ENCODE measurements at regions not wholly inside any gene's neighbourhood (a gene's known extent, or its start where the extent isn't known, plus 50 kb on each side); places are given as distances from the start of the nearest gene placed in this dataset.
"Not testable (repeated sequence)": the region's sequence is repeated elsewhere in the genome, so short reads cannot be mapped to it uniquely, and the experiment has no call there.

DNA sequence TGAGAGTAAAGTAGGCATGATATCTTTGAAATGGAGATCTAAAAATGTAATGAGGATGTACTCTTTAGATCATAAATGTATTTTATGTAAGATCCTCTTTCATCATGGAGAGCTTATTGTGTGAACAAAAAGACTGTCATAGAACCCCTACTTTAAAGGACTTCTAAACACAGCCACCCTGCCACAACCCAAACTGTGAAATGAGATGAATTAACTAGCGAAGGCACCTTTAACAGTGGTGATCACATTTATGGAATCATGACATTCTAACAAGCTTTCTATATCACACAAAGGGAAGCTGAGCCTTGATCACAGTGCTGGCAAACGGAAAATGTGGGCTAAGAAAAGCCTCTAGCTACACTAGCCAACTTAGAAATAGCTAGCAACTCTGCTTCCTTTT lies 1585.2 kb downstream of the EFNA5 start:
- DNase-seq: no peak

DNA sequence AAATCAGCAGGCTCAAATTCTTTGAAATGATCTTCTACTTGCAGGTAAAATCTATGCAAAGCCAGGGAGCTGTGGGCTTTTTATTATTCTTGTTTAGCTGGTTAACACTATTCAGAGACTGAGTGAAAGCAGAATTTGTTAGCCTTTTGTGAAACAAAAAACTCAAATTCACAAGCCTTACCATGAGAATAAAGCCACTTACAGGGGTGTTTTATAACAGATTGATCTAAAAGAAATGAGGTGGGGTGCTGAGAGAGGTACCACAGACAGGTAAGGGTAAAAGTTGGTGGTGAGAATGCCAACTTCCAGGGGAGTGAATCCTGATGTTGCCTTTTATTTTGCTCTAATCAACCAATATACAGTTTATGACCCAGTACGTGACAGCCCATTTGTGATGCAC lies 1585.6 kb downstream of the EFNA5 start:
- no peak for DNase-seq

DNA sequence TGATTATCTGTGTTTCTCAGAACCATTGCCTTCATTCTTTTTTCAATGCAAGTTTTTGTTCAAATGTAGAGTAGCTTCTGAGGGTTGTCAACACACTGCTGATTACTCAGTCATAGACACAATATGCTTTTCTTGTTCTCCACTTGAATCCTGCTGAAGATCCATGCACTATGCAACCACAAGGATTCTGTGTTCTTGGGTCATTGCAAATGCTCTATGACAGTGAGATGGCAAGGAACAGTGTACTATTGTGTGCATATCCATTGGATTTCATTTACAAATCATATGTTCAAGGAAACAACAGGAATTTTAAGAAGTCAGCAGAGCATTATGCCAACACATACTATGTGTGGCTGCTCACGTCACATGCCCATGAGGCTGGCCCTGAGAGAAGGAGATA lies 1590.2 kb downstream of the EFNA5 start:
- DNase-seq: no peak

DNA sequence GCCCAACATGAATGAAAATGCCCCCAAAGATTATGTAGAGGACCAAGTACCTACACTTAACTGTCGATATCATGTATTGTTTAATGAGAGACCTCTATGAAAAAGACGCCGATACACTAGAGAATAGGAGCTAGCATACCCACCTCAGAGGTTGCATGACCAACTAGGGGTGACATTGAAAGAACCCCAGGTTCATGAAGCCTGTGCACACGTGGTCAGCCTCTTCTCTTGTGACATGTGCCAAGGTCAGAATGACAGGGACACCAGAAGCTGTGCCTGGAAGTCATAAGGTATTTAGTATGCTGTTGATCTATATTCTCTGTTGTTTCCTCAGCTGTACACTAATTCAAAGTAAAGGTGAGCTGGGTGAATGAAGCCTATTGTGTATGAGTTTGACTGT lies 1594.1 kb downstream of the EFNA5 start:
- DNase-seq: no peak

DNA sequence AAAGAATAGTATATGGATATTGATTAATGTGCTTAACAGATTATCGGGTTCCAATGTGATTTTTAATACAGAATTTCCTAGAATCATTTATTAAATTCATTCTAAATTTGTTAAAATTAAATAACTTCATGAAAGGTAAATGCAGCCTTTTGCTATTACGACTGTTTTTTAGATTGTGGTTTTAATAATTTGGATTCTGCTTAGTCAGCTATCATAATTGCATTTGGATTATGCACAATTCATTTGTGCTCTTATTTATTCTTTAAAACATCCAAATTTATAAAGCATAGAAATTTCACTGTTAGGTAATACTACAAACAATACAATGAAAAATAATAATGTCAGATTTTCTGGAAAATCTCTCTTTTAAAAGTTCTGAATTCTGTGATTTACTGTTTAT lies 1598.5 kb downstream of the EFNA5 start:
- DNase-seq: no peak

DNA sequence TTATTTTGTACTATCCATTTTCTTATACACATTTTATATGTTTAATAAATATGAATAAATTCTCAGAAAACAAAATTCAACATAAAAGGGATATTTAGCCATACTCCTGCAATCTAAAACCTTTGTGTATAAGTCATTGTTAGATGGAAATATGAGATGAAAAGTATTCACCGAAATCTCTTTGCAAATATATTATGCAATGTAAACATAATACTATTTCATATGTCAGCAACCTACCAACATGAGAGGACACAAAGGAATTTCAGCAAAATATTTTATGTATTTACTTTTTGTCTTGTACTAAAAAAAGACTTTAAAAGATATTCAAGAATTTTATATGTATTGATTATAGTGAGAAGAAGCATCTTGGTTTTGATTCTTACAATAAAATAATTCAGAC lies 1623.4 kb downstream of the EFNA5 start:
- DNase-seq: no peak

DNA sequence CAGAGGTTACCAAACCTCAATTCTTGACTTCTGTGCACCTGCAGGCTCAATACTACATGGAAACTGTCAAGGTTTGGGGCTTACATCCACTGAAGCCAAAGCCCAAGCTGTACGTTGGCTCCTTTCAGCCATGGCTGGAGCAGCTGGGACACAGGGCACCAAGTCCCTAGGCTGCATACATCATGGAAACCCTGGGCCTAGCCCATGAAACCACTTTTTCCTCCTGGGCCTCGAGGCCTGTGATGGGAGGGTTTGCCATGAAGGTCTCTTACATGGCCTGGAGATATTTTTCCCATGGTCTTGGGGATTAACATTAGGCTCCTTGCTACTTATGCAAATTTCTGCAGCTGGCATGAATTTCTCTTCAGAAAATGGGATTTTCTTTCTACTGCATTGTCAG lies 1638.7 kb downstream of the EFNA5 start:
- DNase-seq: not testable (repeated sequence)

DNA sequence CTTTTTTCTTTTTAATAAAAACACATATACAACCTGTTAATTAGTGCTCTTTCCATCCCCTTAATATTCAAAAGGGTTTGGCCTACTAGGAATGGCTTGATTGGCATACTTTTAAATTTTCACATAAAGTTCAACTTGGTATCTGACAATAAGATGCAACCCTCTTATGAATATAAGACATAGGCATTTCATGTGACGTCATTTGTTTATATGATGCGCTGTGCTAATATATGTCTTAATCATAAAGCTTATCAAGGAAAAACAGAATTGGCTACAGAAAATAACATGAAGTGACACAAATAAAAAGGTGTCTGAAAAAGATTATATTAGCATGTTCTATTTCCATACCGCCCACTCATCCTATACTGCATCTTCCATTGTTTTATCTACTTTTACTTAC lies 1642.4 kb downstream of the EFNA5 start:
- no peak for DNase-seq

DNA sequence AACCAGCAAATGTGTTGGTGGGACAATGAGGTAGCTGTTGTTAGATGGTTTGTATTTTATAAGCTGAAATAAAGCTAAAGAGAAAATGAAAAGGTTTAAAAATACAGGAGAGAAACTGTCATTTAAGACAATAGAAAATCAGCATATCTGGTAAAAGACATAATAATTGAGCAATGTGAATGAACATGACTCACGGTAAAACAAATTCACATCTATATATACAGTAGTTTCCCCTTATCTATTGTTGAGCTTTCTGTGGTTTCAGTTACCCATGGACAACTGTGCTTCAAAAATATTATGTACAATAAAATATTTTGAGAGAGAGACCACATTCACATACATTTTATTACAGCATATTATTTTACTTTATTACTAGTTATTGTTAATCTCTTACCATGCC lies 1649.8 kb downstream of the EFNA5 start:
- no peak for DNase-seq

DNA sequence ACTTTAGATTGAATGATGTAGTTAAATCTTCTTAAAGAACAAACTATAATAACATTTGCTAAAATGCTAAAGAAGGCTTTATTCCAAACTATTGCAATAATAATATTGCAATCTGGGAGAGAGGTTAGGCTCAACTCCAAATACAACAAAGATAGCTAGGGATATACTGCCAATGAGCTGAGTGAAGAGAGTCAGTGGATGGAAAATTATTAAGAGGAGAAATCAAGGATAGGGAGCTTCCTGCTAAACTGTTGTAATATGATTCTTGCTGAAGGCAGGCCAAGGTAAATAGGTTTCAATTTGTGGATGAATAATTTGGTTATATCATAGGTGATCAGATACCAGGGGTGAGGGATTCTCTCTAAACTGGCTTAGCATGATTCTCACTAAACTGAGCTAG lies 1651.5 kb downstream of the EFNA5 start:
- DNase-seq: no peak

DNA sequence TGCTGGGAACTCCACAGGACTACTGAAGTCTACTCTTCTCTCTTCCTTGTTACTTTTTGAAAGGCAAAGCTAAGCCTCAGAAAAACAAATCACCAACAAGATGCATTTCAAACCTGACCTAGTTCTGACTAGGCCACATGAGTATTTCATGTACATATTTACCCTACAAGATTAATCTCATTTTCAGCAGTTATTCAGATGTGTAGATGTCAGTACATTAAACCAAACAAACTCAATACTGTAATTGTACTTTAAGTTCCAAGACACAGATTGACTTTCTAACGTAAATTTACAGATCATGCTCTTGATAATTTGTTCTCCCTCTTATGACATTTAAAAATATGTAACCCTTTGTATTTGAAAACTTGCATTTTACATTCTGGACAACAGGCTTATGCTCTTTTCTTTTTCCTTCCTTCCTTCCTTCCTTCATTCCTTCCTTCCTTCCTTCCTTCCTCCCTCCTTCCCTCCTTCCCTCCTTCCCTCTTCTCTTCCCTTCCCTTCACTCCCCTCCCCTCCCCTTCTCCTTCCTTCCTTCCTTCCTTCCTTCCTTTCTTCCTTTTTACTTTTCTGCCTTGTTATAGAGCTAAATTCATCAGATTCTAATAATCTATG lies 1653.4 kb downstream of the EFNA5 start:
- no peak for DNase-seq

DNA sequence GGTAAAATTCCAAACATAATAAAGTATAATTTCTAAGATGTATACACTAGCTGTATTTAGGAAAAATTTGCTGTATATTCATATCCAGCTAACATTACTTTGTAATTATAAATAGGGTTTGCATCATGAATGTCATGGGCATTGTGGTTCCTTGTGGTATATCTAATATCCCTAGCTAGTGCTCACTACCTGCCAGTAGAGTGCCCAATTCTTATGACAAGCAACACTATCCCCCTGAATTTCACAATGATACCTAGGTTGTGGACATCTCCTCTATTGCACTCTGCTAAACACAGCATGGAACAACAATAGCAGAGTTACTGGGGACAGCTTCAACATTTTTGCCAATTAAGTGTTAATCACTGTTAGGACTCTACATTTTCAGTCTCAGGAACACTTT lies 1656.5 kb downstream of the EFNA5 start:
- no peak for DNase-seq

DNA sequence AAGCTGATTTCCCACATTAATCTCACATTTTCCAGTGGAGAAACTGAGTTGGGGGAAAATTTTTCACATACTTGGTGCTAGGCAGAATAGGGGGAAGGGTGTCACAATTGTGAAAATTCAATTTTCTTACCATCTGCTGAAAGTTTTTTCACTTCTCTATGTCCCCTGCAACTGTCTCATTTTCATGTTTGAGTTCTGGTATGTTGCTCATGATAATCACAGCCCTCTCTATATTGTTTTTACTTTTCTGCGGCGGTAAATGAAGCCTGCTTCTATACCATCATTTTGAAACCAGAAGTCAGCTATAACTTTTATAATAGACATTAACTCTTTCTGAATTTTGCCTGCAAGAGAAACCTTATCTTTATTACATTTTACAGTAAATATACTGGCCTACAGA lies 1664.5 kb downstream of the EFNA5 start:
- no peak for DNase-seq

DNA sequence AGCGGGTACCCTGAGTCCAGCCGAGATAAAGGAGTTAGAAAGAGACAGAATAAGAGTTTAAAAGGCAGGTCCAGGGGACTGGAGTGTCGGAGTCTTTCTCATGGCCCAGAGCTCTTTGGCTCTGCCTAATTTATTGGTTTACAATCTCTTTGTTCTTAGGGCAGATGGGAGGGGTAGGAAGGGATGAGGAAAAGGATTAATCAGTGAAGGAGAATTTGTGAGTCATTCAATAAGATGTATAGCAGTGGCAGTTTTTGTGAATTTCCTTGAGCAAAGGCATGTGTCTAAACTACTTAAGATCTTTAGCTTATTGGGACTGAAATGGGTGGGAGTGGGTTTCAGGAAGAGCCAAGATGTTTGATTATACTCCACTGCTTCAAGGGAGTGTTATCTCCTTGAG lies 1671.7 kb downstream of the EFNA5 start:
- not testable (repeated sequence) for DNase-seq

DNA sequence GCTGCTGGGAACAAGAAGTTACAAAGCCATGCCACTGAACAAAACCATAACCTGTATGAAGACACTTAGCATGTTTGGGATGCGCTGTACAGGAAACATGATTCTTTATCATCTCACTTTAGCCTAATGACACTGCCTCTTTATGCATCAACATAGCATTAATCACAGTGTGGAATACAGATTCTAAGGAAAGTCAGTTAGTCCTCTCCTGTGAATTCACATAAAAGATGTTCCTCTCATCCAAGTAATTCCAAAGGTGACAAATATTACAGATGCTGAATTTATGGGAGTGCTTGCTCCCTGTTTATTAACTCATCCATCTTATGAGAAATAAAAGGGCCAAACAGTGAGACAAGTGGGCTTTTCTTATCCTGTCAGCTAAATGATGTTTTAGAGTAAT lies 1677.7 kb downstream of the EFNA5 start:
- no peak for DNase-seq

DNA sequence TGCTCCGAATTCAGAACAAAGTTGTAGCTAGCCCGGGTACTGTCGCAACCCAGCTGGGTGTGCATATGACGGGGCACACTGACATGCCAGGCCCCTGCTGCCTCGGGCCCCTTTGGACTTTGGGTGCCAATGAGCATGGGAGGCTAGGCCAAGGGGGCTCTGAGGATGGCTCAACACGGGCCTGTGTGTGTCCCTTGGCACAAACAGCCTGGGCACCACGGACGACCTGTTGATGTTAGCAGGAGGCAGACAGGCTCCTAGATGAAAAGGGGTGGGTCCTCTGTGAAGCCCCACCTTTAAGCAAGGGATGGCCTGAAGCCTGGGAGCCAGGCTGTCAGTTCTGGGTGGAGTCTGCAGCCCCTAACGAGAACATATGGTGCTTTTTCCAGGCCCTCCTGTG lies 1688.2 kb downstream of the EFNA5 start:
- no peak for DNase-seq

DNA sequence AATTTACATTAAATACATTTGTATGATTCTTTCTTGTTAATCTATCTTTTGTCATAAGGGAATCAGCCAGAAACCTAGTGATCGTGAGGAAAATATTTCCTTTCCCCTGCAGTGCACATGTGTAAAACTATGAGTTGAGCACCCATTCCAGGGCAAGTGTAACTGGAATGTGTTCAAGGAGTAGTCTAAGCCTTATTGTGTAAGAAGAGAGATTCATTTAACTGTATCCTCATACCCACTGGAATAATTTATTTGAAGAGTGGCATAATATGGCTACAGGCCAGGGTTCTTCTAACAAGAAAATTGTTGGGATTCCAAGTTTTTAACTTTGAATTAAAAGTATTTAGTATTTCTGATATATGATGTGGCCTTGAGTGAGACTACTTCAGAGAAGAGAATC lies 1692.7 kb downstream of the EFNA5 start:
- no peak for DNase-seq

DNA sequence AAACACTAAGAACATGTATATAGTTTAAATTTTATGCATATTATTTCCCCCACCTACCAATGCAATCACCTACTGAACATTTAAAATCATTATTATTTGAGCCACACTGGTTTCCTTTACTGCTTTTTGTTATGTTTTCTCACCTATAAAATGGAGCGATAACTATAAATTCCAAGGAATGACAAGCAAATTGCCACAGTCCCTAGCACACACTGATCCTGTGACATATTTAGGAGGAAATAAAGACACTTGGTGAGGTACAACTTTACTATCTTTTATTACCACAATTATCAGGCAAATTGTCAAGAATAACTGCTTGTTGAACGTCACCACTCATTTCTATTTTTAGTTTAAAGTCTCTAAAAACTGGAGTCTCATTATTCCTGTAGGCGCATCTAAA lies 1693.6 kb downstream of the EFNA5 start:
- DNase-seq: no peak

DNA sequence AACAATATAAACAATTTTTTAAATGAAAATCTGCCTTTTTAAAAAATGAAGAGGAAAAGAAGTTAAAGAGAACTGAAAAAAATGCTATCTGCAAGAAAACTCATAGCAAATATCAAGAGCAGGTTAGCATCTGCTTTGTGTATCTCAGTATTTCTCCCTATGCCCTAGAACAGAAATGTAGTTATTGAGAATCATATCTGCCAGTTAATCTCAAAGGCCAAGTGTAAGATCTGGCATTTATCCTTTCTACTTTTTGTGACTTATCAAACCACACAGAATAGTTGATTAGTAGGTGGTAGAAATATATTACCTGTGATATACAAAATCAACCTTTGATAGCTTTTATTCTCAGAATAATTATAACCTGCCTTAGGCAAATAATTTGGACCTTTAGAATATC lies 1699.8 kb downstream of the EFNA5 start:
- no peak for DNase-seq

DNA sequence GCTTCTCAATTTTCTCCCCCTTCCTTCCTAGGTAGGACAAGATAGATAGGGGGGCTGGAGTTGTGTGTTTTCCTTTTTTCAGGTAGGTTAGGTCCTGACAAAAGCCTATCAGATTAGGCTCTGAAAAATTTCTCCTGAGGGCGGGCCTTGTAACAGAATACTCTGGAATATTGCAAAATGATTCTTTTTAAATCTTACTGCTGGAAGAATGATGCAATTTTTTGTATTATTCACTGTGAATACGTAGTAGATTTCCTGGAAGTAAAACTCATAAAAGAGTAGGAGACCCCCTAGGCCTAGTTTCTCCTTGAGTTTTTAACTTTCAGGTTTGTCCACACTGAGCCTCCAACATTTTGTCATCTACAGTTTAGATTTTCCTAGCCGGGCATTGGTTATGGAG lies 1701.8 kb downstream of the EFNA5 start:
- DNase-seq: no peak

DNA sequence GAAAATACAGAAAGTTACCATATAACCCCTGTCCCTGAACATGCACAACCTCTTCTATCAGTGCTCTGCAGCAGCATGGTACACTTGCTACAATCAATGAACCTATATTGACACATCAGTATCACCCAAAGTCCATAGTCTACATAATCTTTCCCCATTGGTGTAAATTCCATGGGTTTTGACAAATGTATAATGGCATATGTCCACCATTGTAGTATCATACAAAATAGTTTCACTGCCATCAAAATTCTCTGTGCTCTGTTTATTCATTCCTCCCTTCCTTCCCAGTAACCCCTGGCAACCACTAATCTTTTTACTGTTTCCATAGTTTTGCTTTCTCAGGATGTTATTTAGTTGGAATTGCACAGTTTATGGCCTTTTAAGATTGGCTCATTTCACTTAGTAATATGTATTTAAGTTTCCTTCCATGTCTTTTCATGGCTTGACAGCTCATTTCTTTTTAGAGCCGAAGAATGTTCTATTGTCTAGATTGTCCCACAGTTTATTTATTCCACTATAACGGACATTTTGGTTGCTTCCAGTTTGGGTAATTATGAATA lies 1707.0 kb downstream of the EFNA5 start:
- DNase-seq: no peak

DNA sequence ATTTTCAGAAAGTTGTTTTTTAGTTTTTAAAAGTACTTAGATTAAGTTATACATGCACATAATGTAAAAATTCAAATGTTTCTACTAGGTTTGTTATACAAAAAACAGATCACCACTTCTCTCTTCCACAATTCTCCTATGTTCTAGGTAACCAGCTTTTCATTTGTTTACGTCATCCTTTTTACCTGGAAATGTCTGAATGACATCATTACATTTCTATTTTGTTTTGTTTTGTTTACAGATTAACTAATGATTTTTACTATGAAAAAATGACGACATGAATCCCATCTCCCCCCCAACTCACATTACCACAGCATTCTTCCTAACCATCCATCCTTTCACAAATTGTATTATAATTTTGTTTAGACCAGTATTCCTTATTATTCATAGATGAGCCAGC lies 1709.2 kb downstream of the EFNA5 start:
- DNase-seq: no peak

DNA sequence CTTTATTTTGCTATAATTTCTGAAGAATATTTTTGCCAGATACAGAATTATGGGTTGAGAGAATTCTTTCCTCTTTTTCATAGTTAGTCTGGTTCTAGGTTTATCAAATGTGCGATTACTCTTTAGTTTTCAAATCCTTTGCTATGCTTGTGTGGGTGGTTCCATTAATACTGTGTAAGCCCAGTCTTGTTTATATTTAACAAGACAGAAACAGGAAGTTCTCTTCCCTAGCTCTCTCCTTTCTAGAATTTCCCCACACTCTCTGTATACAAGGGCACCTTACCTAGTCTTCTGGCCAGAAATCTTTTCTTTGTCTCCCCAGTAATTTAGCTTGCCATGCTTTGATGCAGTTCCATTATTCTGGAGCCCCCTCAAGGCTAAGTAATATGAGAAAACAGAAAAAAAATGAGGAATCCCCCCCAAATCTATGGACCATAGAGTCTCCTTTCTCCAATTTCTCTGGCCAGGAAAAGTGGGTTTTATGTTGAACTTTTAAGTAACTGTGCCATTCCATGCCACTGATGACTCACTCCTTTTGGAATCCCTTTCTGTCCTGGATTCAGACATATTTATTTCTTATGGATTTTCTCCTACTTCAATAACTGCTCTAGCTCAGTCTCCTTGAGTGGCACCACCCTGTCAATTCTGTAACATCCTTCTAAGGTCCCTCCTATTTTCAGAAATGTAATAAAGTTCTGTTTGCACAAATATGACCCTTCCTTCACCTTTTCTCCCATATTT lies 1714.1 kb downstream of the EFNA5 start:
- DNase-seq: peak in 1 of 2 experiments; percentile 24

DNA sequence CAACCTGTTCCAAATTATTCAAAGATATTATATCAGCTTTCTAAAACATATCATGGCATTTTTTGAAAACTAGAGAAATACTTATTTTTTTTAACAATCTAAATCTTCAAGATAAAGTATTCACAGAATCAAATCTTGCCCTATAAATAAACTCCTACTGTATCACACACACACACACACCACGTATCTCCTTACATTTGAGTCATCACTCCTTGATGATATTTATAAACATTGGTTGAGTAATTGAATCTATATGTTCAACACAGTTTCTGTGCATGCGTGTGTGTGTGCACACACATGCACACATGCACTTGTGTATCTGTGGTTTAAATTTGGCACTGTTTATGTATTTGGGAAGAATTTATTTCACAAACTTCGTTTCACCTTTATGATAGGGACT lies 1716.4 kb downstream of the EFNA5 start:
- no peak for DNase-seq

DNA sequence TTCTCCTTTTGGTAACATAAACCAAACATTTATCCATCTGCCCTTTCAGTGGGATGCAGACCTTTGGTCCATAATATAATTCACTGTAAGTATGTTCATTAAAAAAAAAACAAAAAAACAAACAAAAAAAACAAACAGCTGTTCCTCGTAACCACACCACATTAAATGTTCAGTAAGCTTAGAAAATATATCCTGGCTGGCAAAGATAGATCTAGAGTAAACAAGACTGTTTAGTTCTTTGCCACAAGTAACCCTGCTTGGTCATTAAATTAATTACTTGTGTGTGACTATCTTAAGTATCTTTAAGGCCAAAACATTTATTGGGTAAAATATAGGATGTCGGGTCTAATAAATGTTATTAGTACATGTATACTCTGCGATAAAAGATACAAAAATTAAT lies 1717.1 kb downstream of the EFNA5 start:
- DNase-seq: no peak
